ENCODE measurements at regions not wholly inside any gene's neighbourhood (a gene's known extent, or its start where the extent isn't known, plus 50 kb on each side); places are given as distances from the start of the nearest gene placed in this dataset.

GRCh38 chr18:76684265-76684664 lies 138.1 kb upstream of the ZNF236 start:
- peaks cover 13% of the 10 kb centered on the region for H3K4me1 Mint-ChIP-seq (ENCODE audit: low read depth)
- H3K9me3 Mint-ChIP-seq (ENCODE audit: low read depth), result no peaks in the 10 kb centered on the region
- no peak overlapping the region for H3K27ac Mint-ChIP-seq (ENCODE audit: unreplicated experiment)
- H3K27me3 Mint-ChIP-seq (ENCODE audit: low read depth), result peaks cover 16% of the 10 kb centered on the region
- H3K4me3 Mint-ChIP-seq (ENCODE audit: unreplicated experiment), result no peak overlapping the region
- H3K36me3 Mint-ChIP-seq (ENCODE audit: low read depth), result no peaks in the 10 kb centered on the region
- no peak for DNase-seq (ENCODE audit: low spot score)
- TF ChIP-seq CTCF (IDR thresholded peaks at IDR 0.05), result no peak

GRCh38 chr18:76679945-76680344 lies 142.4 kb upstream of the ZNF236 start:
- Mint-ChIP-seq H3K36me3 (ENCODE audit: low read depth) (no peaks in the 10 kb centered on the region), H3K4me3 (ENCODE audit: unreplicated experiment) (no peak overlapping the region), H3K4me1 (ENCODE audit: low read depth) (no peaks in the 10 kb centered on the region), H3K27ac (ENCODE audit: unreplicated experiment) (no peak overlapping the region), H3K27me3 (ENCODE audit: low read depth) (peaks cover 20% of the 10 kb centered on the region), H3K9me3 (ENCODE audit: low read depth) (no peaks in the 10 kb centered on the region)
- TF ChIP-seq CTCF (IDR thresholded peaks at IDR 0.05), result no peak
- DNase-seq (ENCODE audit: low spot score), result no peak

DNA sequence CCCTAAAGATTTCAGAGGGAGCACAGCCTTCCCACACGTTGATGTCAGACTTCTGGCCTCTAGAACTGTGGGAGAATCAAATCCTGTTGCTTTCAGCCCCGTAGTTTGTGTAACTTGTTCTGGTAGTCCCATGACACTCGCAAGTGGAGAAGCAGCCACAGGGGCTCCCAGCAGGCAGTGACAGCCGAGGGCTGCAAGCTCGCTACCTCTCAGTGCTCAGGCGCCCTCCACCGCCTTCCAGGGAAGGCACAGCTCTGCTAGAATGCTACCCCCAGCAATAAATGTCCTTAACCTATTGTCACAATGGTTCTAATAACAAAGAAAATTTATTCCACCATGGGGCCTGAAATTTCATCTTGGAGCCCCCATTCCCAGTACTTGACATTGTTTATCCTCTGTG lies 143.1 kb upstream of the ZNF236 start:
- Mint-ChIP-seq H3K4me3 (ENCODE audit: unreplicated experiment) (no peak overlapping the region), H3K36me3 (ENCODE audit: low read depth) (no peaks in the 10 kb centered on the region), H3K4me1 (ENCODE audit: low read depth) (no peaks in the 10 kb centered on the region), H3K9me3 (ENCODE audit: low read depth) (no peaks in the 10 kb centered on the region), H3K27ac (ENCODE audit: unreplicated experiment) (no peak overlapping the region), H3K27me3 (ENCODE audit: low read depth) (peaks cover 17% of the 10 kb centered on the region)
- DNase-seq (ENCODE audit: low spot score), result no peak
- TF ChIP-seq CTCF (IDR thresholded peaks at IDR 0.05), result peak; percentile 14

GRCh38 chr18:76678248-76678647 lies 144.1 kb upstream of the ZNF236 start:
- H3K27me3 Mint-ChIP-seq (ENCODE audit: low read depth), result peaks cover 17% of the 10 kb centered on the region
- no peaks in the 10 kb centered on the region for H3K4me1 Mint-ChIP-seq (ENCODE audit: low read depth)
- H3K36me3 Mint-ChIP-seq (ENCODE audit: low read depth), result no peaks in the 10 kb centered on the region
- TF ChIP-seq CTCF (IDR thresholded peaks at IDR 0.05), result no peak
- H3K27ac Mint-ChIP-seq (ENCODE audit: unreplicated experiment), result no peak overlapping the region
- H3K9me3 Mint-ChIP-seq (ENCODE audit: low read depth), result no peaks in the 10 kb centered on the region
- no peak for DNase-seq (ENCODE audit: low spot score)
- H3K4me3 Mint-ChIP-seq (ENCODE audit: unreplicated experiment), result no peak overlapping the region

DNA sequence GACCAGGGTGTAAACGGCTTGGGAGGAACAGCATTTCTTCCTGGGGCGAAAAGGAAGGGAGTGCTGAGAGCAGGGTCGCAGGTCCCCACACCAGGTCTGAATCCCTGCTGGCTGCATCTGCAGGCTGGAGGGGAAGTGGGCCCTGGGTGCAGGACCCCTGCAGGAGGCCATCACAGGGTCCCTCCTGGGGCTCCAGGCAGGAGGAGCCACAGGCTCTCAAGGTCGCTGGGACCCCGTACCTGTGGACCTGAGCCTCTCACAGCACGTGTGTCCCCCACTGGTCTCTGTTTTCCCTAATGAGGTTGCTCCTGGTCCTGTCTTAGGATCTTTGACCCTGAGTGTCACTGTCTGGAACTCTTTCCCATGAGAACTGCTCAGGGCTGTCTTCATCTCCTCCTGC lies 147.8 kb upstream of the ZNF236 start:
- no peak for TF ChIP-seq CTCF (IDR thresholded peaks at IDR 0.05)
- Mint-ChIP-seq H3K36me3 (ENCODE audit: low read depth) (no peaks in the 10 kb centered on the region), H3K27me3 (ENCODE audit: low read depth) (peaks cover 10% of the 10 kb centered on the region), H3K4me1 (ENCODE audit: low read depth) (no peaks in the 10 kb centered on the region), H3K27ac (ENCODE audit: unreplicated experiment) (no peak overlapping the region), H3K9me3 (ENCODE audit: low read depth) (no peaks in the 10 kb centered on the region), H3K4me3 (ENCODE audit: unreplicated experiment) (no peak overlapping the region)
- no peak for DNase-seq (ENCODE audit: low spot score)
